ENCODE measurements at regions not wholly inside any gene's neighbourhood (a gene's known extent, or its start where the extent isn't known, plus 50 kb on each side); places are given as distances from the start of the nearest gene placed in this dataset.

- TF ChIP-seq CTCF (IDR thresholded peaks at IDR 0.05; ENCODE audit: poor library complexity): no peak
- no peak for TF ChIP-seq EZH2 (IDR thresholded peaks at IDR 0.05; ENCODE audit: borderline replicate concordance)
Measured at GRCh38 chrX:36849407-36849806, 158.8 kb upstream of the FAM47C start.
